IMR-90 (cell line): ENCODE measurements at regions not wholly inside any gene's neighbourhood (a gene's known extent, or its start where the extent isn't known, plus 50 kb on each side); places are given as distances from the start of the nearest gene placed in this dataset.

ENCODE experiments used
- ATAC-seq: fragments of 200-7000 bp; cut with Tn5 transposase; 2 replicates; pipeline ENCODE4 v1.9.1; 2020; ENCODE audit warnings: low read depth, mild to moderate bottlenecking, moderate library complexity
- BruUV-seq: library from RNA; stranded (reverse); fragments of 400-500 nt; replicated peaks from 2 replicates; lab custom pipeline; 2021; lab: Mats Ljungman, UMichigan
- CTCF ChIA-PET: fragments of 300-600 bp; formaldehyde crosslinking; extraction: SDS; loops from one replicate; lab custom pipeline; 2021; ENCODE audit warnings: antibody characterized with exemption; lab: Yijun Ruan, JAX
- POLR2A ChIA-PET: fragments of 300-600 bp; sonication (Branson Sonifier 250); formaldehyde crosslinking; loops from one replicate; lab custom pipeline; 2022; ENCODE audit warnings: antibody characterized with exemption; ENCODE audit not compliant: unreplicated experiment; lab: Charles Lee
- DNase-seq: peaks from one replicate; pipeline ENCODE4 v3.0.0; 2013
- H2AFZ ChIP-seq: replicated peaks from 2 replicates; pipeline ENCODE3; 2013; ENCODE audit warnings: low read length, mild to moderate bottlenecking; ENCODE audit not compliant: poor library complexity
- H2AK5ac ChIP-seq: 2 replicates; pipeline ENCODE4 v1.6.1; 2013; ENCODE audit warnings: low read depth, low read length, inconsistent platforms
- H2AK9ac ChIP-seq: replicated peaks from 2 replicates; pipeline ENCODE3; 2013; ENCODE audit warnings: mild to moderate bottlenecking, low read depth, low read length, moderate library complexity; ENCODE audit not compliant: poor library complexity
- H2BK120ac ChIP-seq: 2 replicates; pipeline ENCODE4 v1.6.1; 2013; ENCODE audit warnings: low read depth, low read length, inconsistent platforms
- H2BK15ac ChIP-seq: 3 replicates; pipeline ENCODE4 v1.6.1; 2013; ENCODE audit warnings: low read depth, low read length, inconsistent platforms
- H2BK20ac ChIP-seq: 2 replicates; pipeline ENCODE4 v1.6.1; 2013; ENCODE audit warnings: low read depth, mild to moderate bottlenecking, inconsistent platforms, low read length, moderate library complexity
- H2BK5ac ChIP-seq: 2 replicates; pipeline ENCODE4 v1.6.1; 2013; ENCODE audit warnings: mild to moderate bottlenecking, low read depth, low read length, inconsistent platforms; ENCODE audit not compliant: poor library complexity, severe bottlenecking
- H3K14ac ChIP-seq: replicated peaks from 2 replicates; pipeline ENCODE4 v1.6.1; 2013; ENCODE audit warnings: low read depth, low read length, inconsistent platforms
- H3K18ac ChIP-seq: 2 replicates; pipeline ENCODE4 v1.6.1; 2013; ENCODE audit warnings: low read depth, low read length, control low read depth
- H3K23ac ChIP-seq: 2 replicates; pipeline ENCODE4 v1.6.1; 2013; ENCODE audit warnings: low read depth, low read length, inconsistent platforms
- H3K27ac ChIP-seq: 2 replicates; pipeline ENCODE4 v1.5.1; 2013; ENCODE audit warnings: mild to moderate bottlenecking, control low read depth, low read length; ENCODE audit not compliant: insufficient read depth
- H3K27me3 ChIP-seq: 2 replicates; pipeline ENCODE4 v1.6.1; 2013; ENCODE audit warnings: low read length; ENCODE audit not compliant: control insufficient read depth, insufficient read depth
- H3K36me3 ChIP-seq: 2 replicates; pipeline ENCODE4 v1.6.1; 2013; ENCODE audit warnings: low read length, mixed read lengths; ENCODE audit not compliant: control insufficient read depth, insufficient read depth
- H3K4ac ChIP-seq: 2 replicates; pipeline ENCODE4 v1.6.1; 2013; ENCODE audit warnings: low read depth, low read length, inconsistent platforms
- H3K4me1 ChIP-seq: 2 replicates; pipeline ENCODE4 v1.6.1; 2013; ENCODE audit warnings: low read length, mixed read lengths; ENCODE audit not compliant: control insufficient read depth, insufficient read depth
- H3K4me2 ChIP-seq: 2 replicates; pipeline ENCODE4 v1.6.1; 2013; ENCODE audit warnings: low read depth, mild to moderate bottlenecking, control low read depth, low read length, moderate library complexity
- H3K4me3 ChIP-seq: 2 replicates; pipeline ENCODE4 v1.5.1; 2013; ENCODE audit warnings: low read depth, mild to moderate bottlenecking, control low read depth, low read length, moderate library complexity; ENCODE audit not compliant: insufficient read depth
- H3K56ac ChIP-seq: 2 replicates; pipeline ENCODE4 v1.6.1; 2013; ENCODE audit warnings: low read length, inconsistent platforms; ENCODE audit not compliant: insufficient read depth; ENCODE audit errors: extremely low read depth
- H3K79me1 ChIP-seq, 2 experiments: 2 replicates each; pipeline ENCODE4 v1.6.1; 2013; ENCODE audit warnings: low read length in 2 of 2, inconsistent platforms in 1 of 2, low read depth in 1 of 2
- H3K9ac ChIP-seq: 2 replicates; pipeline ENCODE4 v1.6.1; 2013; ENCODE audit warnings: low read depth, low read length, control low read depth
- H3K9me1 ChIP-seq: 2 replicates; pipeline ENCODE4 v1.6.1; 2013; ENCODE audit warnings: low read length, inconsistent platforms; ENCODE audit not compliant: insufficient read depth
- H3K9me3 ChIP-seq: 2 replicates; pipeline ENCODE4 v1.6.1; 2013; ENCODE audit warnings: low read length; ENCODE audit not compliant: control insufficient read depth, insufficient read depth
- H4K20me1 ChIP-seq: 2 replicates; pipeline ENCODE4 v1.6.1; 2013; ENCODE audit warnings: low read length, inconsistent platforms; ENCODE audit not compliant: insufficient read depth
- H4K5ac ChIP-seq: 2 replicates; pipeline ENCODE4 v1.6.1; 2013; ENCODE audit warnings: mild to moderate bottlenecking, low read depth, low read length, control low read depth
- H4K8ac ChIP-seq, 2 experiments: 2 replicates each; pipeline ENCODE4 v1.6.1; 2013; ENCODE audit warnings: low read depth in 2 of 2, low read length in 2 of 2, control low read depth in 1 of 2, inconsistent platforms in 1 of 2
- H4K91ac ChIP-seq: 2 replicates; pipeline ENCODE4 v1.6.1; 2013; ENCODE audit warnings: low read depth, low read length, inconsistent platforms; ENCODE audit not compliant: insufficient read depth
- CEBPB ChIP-seq: IDR thresholded peaks from 2 replicates; pipeline ENCODE4 v1.6.1; 2012; ENCODE audit warnings: low read depth, low read length, improper control_type of control experiment
- CHD1 ChIP-seq: IDR thresholded peaks from 2 replicates; pipeline ENCODE4 v1.6.1; 2012; ENCODE audit warnings: low read depth, low read length, improper control_type of control experiment
- MAFK ChIP-seq: IDR thresholded peaks from 2 replicates; pipeline ENCODE4 v1.6.1; 2012; ENCODE audit warnings: low read depth, low read length, improper control_type of control experiment
- POLR2A ChIP-seq: IDR thresholded peaks from 2 replicates; pipeline ENCODE4 v1.6.1; 2012; ENCODE audit warnings: mild to moderate bottlenecking, low read depth, low read length
- RAD21 ChIP-seq: IDR thresholded peaks from 2 replicates; pipeline ENCODE4 v1.6.1; 2012; ENCODE audit warnings: low read length, improper control_type of control experiment
- RCOR1 ChIP-seq: IDR thresholded peaks from 2 replicates; pipeline ENCODE4 v1.6.1; 2012; ENCODE audit warnings: mild to moderate bottlenecking, low read length, improper control_type of control experiment; ENCODE audit not compliant: insufficient replicate concordance
- WGBS, 2 experiments: methylation state at CpG; one replicate each; pipeline versions ENCODE4 v1.1.5 to v1.1.7; 2013; ENCODE audit warnings: missing lambda C conversion rate in 2 of 2; ENCODE audit not compliant: insufficient read length in 1 of 2; ENCODE audit errors: extremely low coverage in 2 of 2; 5-methylcytosine and 5-hydroxymethylcytosine counted together
- dilution Hi-C: fragments of 300-500 bp; cut with HindIII; formaldehyde crosslinking; loops from one replicate; pipeline ENCODE4 v1.14.3; 2018; ENCODE audit warnings: low sequenced_read_pairs; ENCODE audit not compliant: unreplicated experiment
- in situ Hi-C: fragments of 300-500 bp; cut with MboI; formaldehyde crosslinking; loops from 3 replicates; pipeline ENCODE4 v1.14.3; 2019; ENCODE audit warnings: low sequenced_read_pairs, inconsistent platforms, mixed read lengths
- intact Hi-C: fragments of 100-400 bp; cut with micrococcal nuclease; formaldehyde crosslinking; loops from 2 replicates; pipeline ENCODE4 v1.10.0; 2022
- TF ChIP-seq, protein P1 (sequence below): conservative IDR thresholded peaks from 2 replicates; pipeline ENCODE4 v1.5.1; 2012; ENCODE audit warnings: mild to moderate bottlenecking, low read depth, low read length, improper control_type of control experiment
- TF ChIP-seq, protein P2 (sequence below): fragments of 150-350 bp; IDR thresholded peaks from 2 replicates; pipeline ENCODE4 v1.6.1; 2017; ENCODE audit warnings: mild to moderate bottlenecking, antibody characterized with exemption, low read length, low read depth

DNA sequence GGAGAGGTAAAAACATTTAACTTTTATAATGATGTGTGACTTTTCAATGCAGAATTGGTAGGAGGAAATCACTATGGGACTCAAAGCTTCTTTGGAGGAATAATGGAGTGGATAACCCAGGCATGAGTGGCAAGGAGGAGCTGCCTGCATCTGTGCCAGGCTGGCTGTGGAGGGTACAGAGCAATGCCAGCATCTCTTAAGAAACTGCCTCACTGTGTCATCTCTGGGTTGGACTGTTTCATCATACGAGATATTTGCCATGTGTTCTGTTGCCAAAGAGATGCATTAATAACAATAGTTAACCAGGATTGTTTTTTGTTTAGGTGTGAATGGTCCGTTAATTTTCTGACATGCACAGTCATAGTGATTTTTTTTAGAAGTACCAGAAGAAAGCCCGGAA is 183.7 kb upstream of the NTF3 start:
- H3K36me3 ChIP-seq: no peaks in the 10 kb centered on the region
- dilution Hi-C loops: no loop called here
- H3K23ac ChIP-seq: no peak overlapping the region
- TF ChIP-seq CEBPB: no peak
- TF ChIP-seq RCOR1: no peak
- TF ChIP-seq MAFK: no peak
- TF ChIP-seq, protein P1, sequence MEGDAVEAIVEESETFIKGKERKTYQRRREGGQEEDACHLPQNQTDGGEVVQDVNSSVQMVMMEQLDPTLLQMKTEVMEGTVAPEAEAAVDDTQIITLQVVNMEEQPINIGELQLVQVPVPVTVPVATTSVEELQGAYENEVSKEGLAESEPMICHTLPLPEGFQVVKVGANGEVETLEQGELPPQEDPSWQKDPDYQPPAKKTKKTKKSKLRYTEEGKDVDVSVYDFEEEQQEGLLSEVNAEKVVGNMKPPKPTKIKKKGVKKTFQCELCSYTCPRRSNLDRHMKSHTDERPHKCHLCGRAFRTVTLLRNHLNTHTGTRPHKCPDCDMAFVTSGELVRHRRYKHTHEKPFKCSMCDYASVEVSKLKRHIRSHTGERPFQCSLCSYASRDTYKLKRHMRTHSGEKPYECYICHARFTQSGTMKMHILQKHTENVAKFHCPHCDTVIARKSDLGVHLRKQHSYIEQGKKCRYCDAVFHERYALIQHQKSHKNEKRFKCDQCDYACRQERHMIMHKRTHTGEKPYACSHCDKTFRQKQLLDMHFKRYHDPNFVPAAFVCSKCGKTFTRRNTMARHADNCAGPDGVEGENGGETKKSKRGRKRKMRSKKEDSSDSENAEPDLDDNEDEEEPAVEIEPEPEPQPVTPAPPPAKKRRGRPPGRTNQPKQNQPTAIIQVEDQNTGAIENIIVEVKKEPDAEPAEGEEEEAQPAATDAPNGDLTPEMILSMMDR: no peak
- TF ChIP-seq, protein P2, sequence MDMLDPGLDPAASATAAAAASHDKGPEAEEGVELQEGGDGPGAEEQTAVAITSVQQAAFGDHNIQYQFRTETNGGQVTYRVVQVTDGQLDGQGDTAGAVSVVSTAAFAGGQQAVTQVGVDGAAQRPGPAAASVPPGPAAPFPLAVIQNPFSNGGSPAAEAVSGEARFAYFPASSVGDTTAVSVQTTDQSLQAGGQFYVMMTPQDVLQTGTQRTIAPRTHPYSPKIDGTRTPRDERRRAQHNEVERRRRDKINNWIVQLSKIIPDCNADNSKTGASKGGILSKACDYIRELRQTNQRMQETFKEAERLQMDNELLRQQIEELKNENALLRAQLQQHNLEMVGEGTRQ: no peak
- no peak for TF ChIP-seq CHD1
- no peak for TF ChIP-seq POLR2A
- TF ChIP-seq RAD21: no peak
- H3K14ac ChIP-seq: no peak overlapping the region
- H2BK20ac ChIP-seq: no peak overlapping the region
- no peak overlapping the region for H3K27ac ChIP-seq
- H2AK5ac ChIP-seq: no peak overlapping the region
- H2AK9ac ChIP-seq: no peak overlapping the region
- no peak overlapping the region for H2AFZ ChIP-seq
- H2BK5ac ChIP-seq: no peak overlapping the region
- H3K56ac ChIP-seq: no peak overlapping the region
- H3K79me1 ChIP-seq: no peaks in the 10 kb centered on the region
- no peak overlapping the region for H2BK15ac ChIP-seq
- H3K9ac ChIP-seq: no peak overlapping the region
- no peak overlapping the region for H3K4me3 ChIP-seq
- H3K4ac ChIP-seq: no peak overlapping the region
- no peak for ATAC-seq
- no peak overlapping the region for H3K18ac ChIP-seq
- H4K20me1 ChIP-seq: no peaks in the 10 kb centered on the region
- no peak for DNase-seq
- no peak overlapping the region for H4K8ac ChIP-seq
- intact Hi-C loops: no loop called here
- no TSS peak for BruUV-seq
- H4K91ac ChIP-seq: no peak overlapping the region
- no peaks in the 10 kb centered on the region for H3K9me3 ChIP-seq
- in situ Hi-C loops: no loop called here
- H4K5ac ChIP-seq: no peak overlapping the region
- no peak overlapping the region for H3K4me2 ChIP-seq
- H3K4me1 ChIP-seq: peaks cover 3% of the 10 kb centered on the region; the same call in 1 of the 2 replicates
- H3K9me1 ChIP-seq: no peaks in the 10 kb centered on the region
- peaks cover 4% of the 10 kb centered on the region; the same call in 1 of the 2 replicates for H3K27me3 ChIP-seq
- WGBS, 2 experiments: no CpG with 5 or more reads among the region's 3 CpGs
- H2BK120ac ChIP-seq: no peak overlapping the region
- POLR2A ChIA-PET: no interaction called here
- CTCF ChIA-PET: no interaction called here
